ENCODE measurements at regions not wholly inside any gene's neighbourhood (a gene's known extent, or its start where the extent isn't known, plus 50 kb on each side); places are given as distances from the start of the nearest gene placed in this dataset.

GRCh38 chr2:150225030-150225429 is 262.4 kb downstream of the RND3 start:
- no peak for TF ChIP-seq CTCF (conservative IDR thresholded peaks at IDR 0.05 in 1 of 2, IDR thresholded peaks at IDR 0.05 in 1 of 2; ENCODE audit: extremely low read depth in 1 of 2, insufficient read depth in 1 of 2, low read depth in 1 of 2, low read length in 2 of 2)
- TF ChIP-seq EZH2 (IDR thresholded peaks at IDR 0.05; ENCODE audit: borderline replicate concordance, low read length), result no peak
